ENCODE measurements at regions not wholly inside any gene's neighbourhood (a gene's known extent, or its start where the extent isn't known, plus 50 kb on each side); places are given as distances from the start of the nearest gene placed in this dataset.
A peak's percentile ranks its signal among the peaks of the same experiment; 100 is the strongest.

- H3K4me2 ChIP-seq (ENCODE audit: control insufficient read depth, insufficient read depth): no peak overlapping the region
- no TSS peak for BruUV-seq (replicated peaks)
- SMC1A ChIA-PET (ENCODE audit: uncharacterized antibody, unreplicated experiment): no interaction called here
- TF ChIP-seq E4F1 (IDR thresholded peaks at IDR 0.05; ENCODE audit: borderline replicate concordance, partially characterized antibody) (no peak), BMI1 (IDR thresholded peaks at IDR 0.05; ENCODE audit: borderline replicate concordance) (no peak)
- in situ Hi-C loops (cut with MboI) (no loop called here), intact Hi-C loops (cut with micrococcal nuclease; ENCODE audit: unreplicated experiment) (no loop called here)
- no peak overlapping the region for H3K9ac ChIP-seq (ENCODE audit: control insufficient read depth, insufficient read depth, low read length)
- H2AFZ ChIP-seq (ENCODE audit: control insufficient read depth, low read depth, low read length): no peak overlapping the region
- no peak for FAIRE-seq
- H3K36me3 ChIP-seq (ENCODE audit: control insufficient read depth in 2 of 2, insufficient read depth in 2 of 2, low read length in 1 of 2): no peaks in the 10 kb centered on the region
- no peak for DNase-seq (ENCODE audit: low read depth, low spot score)
- no peak overlapping the region for H3K4me3 ChIP-seq
- POLR2A ChIA-PET: no interaction called here
- no peak for ATAC-seq
- H3K9me3 ChIP-seq (replicated peaks; ENCODE audit: control insufficient read depth, insufficient read depth, low read length): no peaks in the 10 kb centered on the region
- CTCF ChIA-PET: no interaction called here
- no peaks in the 10 kb centered on the region for H3K4me1 ChIP-seq (ENCODE audit: control insufficient read depth, insufficient read depth, low read length)
- no peaks in the 10 kb centered on the region for H3K27me3 ChIP-seq (replicated peaks in 1 of 2; ENCODE audit: control insufficient read depth in 2 of 2, insufficient read depth in 2 of 2, low read length in 1 of 2)
- RAD21 ChIA-PET (ENCODE audit: unreplicated experiment): no interaction called here
- no peaks in the 10 kb centered on the region for H3K79me2 ChIP-seq (ENCODE audit: control insufficient read depth, insufficient read depth, low read length)
- H4K20me1 ChIP-seq (ENCODE audit: control insufficient read depth, insufficient read depth): no peaks in the 10 kb centered on the region
- H3K27ac ChIP-seq (ENCODE audit: control insufficient read depth, insufficient read depth): no peak overlapping the region
- 31% methylated on average over 3 of the region's 3 CpGs for WGBS (ENCODE audit: insufficient coverage, insufficient replicate concordance, low lambda C conversion rate, missing lambda C conversion rate)
Measured at GRCh38 chr5:63564789-63565188, 397.5 kb downstream of the HTR1A start.

- ChIA-PET CTCF (interaction anchor here (1.5 kb wide), 1 partner anchor 14 kb away, joined by 3 read pairs; no protein-coding TSS in a partner anchor), RAD21 (ENCODE audit: unreplicated experiment) (no interaction called here), POLR2A (no interaction called here), SMC1A (ENCODE audit: uncharacterized antibody, unreplicated experiment) (no interaction called here)
- no peak overlapping the region for H2AFZ ChIP-seq (ENCODE audit: control insufficient read depth, low read depth, low read length)
- no peaks in the 10 kb centered on the region for H3K36me3 ChIP-seq (ENCODE audit: control insufficient read depth in 2 of 2, insufficient read depth in 2 of 2, low read length in 1 of 2)
- DNase-seq (ENCODE audit: low read depth, low spot score) (no peak), FAIRE-seq (no peak), ATAC-seq (peak; percentile 77)
- no peak overlapping the region for H3K27ac ChIP-seq (ENCODE audit: control insufficient read depth, insufficient read depth)
- H3K4me1 ChIP-seq (ENCODE audit: control insufficient read depth, insufficient read depth, low read length): no peaks in the 10 kb centered on the region
- no peak overlapping the region for H3K4me3 ChIP-seq
- H3K9ac ChIP-seq (ENCODE audit: control insufficient read depth, insufficient read depth, low read length): no peak overlapping the region
- H3K27me3 ChIP-seq (replicated peaks in 1 of 2; ENCODE audit: control insufficient read depth in 2 of 2, insufficient read depth in 2 of 2, low read length in 1 of 2): no peaks in the 10 kb centered on the region
- no peaks in the 10 kb centered on the region for H3K79me2 ChIP-seq (ENCODE audit: control insufficient read depth, insufficient read depth, low read length)
- no TSS peak for BruUV-seq (replicated peaks)
- no peaks in the 10 kb centered on the region for H4K20me1 ChIP-seq (ENCODE audit: control insufficient read depth, insufficient read depth)
- WGBS (ENCODE audit: insufficient coverage, insufficient replicate concordance, low lambda C conversion rate, missing lambda C conversion rate): 37% methylated on average over 20 of the region's 20 CpGs
- in situ Hi-C loops (cut with MboI) (no loop called here), intact Hi-C loops (cut with micrococcal nuclease; ENCODE audit: unreplicated experiment) (no loop called here)
- H3K9me3 ChIP-seq (replicated peaks; ENCODE audit: control insufficient read depth, insufficient read depth, low read length): no peaks in the 10 kb centered on the region
- H3K4me2 ChIP-seq (ENCODE audit: control insufficient read depth, insufficient read depth): no peak overlapping the region
- TF ChIP-seq PKNOX1 (IDR thresholded peaks at IDR 0.05) (no peak), HDAC6 (IDR thresholded peaks at IDR 0.05; ENCODE audit: unreplicated experiment) (no peak), BCLAF1 (IDR thresholded peaks at IDR 0.05) (no peak), MEF2A (IDR thresholded peaks at IDR 0.05; ENCODE audit: insufficient read depth, low read depth, low read length) (no peak), SPI1 (IDR thresholded peaks at IDR 0.05; ENCODE audit: borderline replicate concordance, insufficient read depth, low read depth, low read length) (no peak)
Measured at GRCh38 chr5:63563008-63563917, 399.0 kb downstream of the HTR1A start.

All from GM12878 (cell line).